ENCODE measurements at regions not wholly inside any gene's neighbourhood (a gene's known extent, or its start where the extent isn't known, plus 50 kb on each side); places are given as distances from the start of the nearest gene placed in this dataset.
A peak's percentile ranks its signal among the peaks of the same experiment; 100 is the strongest.

DNA sequence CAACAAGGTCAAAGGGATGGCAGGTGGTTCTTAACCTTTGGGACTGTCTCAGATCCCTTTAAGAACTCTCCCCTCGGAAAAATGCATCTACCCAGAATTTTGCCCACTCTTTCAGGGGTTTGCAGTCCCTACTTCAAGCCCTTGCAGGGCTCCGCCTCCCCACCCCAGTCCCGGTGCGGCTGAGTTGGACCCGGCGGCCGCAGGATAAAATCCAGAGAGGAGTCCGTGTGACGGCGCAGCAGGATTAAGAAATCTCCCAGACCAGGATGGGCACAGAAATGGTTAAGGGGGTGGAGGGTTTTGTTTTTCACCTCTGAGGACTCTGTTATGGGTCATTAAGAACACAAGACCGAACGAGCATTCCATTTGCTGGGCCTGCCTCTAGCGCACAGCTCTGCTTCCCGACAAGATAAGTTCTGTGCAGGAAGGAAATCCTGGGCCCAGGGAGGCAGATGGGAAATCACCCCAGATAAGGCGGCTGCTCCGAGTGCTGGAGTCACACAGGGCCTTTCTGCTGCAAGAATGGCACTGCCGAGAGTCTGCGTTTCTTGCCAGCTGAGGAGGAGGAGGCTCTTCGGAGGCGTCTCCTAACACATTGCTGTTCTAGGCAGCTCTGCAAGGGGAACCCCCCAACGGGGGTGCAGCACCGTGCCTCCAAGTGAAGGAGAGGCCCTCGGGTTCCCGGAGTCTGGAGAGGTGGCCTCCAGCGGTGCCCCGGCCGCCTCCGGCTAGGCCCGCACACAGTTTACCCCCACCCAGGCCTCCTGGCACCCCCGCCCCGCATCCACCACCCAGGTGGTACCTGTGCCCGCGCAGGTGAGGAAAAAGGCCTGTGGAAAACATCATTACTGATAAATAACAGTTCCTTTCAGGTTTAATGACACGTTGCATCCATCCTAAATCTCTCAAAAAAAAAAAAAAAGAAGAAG, 277.6 kb downstream of the BCOR start:
- DNase-seq (ENCODE audit: low read depth): no peak
- Histone ChIP-seq H3K27me3 (ENCODE audit: control insufficient read depth, insufficient read depth, low read length) (no peaks in the 10 kb centered on the region), H3K36me3 (ENCODE audit: control insufficient read depth, insufficient read depth, low read length) (no peaks in the 10 kb centered on the region), H3K4me3 (ENCODE audit: low read depth, low read length) (no peak overlapping the region)
- POLR2A ChIA-PET: no interaction called here
- CTCF ChIA-PET: no interaction called here
- TF ChIP-seq CTCF (IDR thresholded peaks at IDR 0.05; ENCODE audit: insufficient read depth, low read depth, low read length): no peak

GRCh38 chrX:39820938-39821708, 276.6 kb downstream of the BCOR start:
- no peaks in the 10 kb centered on the region for H3K27me3 ChIP-seq (ENCODE audit: control insufficient read depth, insufficient read depth, low read length)
- no peak for DNase-seq (ENCODE audit: low read depth)
- POLR2A ChIA-PET: no interaction called here
- H3K36me3 ChIP-seq (ENCODE audit: control insufficient read depth, insufficient read depth, low read length): no peaks in the 10 kb centered on the region
- peak overlapping the region; percentile 38 for H3K4me3 ChIP-seq (ENCODE audit: low read depth, low read length)
- TF ChIP-seq CTCF (IDR thresholded peaks at IDR 0.05; ENCODE audit: insufficient read depth, low read depth, low read length): no peak
- CTCF ChIA-PET: no interaction called here

- no peak for TF ChIP-seq CTCF (IDR thresholded peaks at IDR 0.05; ENCODE audit: insufficient read depth, low read depth, low read length)
- CTCF ChIA-PET: no interaction called here
- POLR2A ChIA-PET: no interaction called here
- Histone ChIP-seq H3K27me3 (ENCODE audit: control insufficient read depth, insufficient read depth, low read length) (no peaks in the 10 kb centered on the region), H3K36me3 (ENCODE audit: control insufficient read depth, insufficient read depth, low read length) (no peaks in the 10 kb centered on the region), H3K4me3 (ENCODE audit: low read depth, low read length) (peak overlapping the region; percentile 36)
- no peak for DNase-seq (ENCODE audit: low read depth)
Measured at GRCh38 chrX:39821709-39822095, 276.1 kb downstream of the BCOR start.

- DNase-seq (ENCODE audit: low read depth): no peak
- Histone ChIP-seq H3K36me3 (ENCODE audit: control insufficient read depth, insufficient read depth, low read length) (no peaks in the 10 kb centered on the region), H3K4me3 (ENCODE audit: low read depth, low read length) (no peak overlapping the region), H3K27me3 (ENCODE audit: control insufficient read depth, insufficient read depth, low read length) (no peaks in the 10 kb centered on the region)
- no peak for TF ChIP-seq CTCF (IDR thresholded peaks at IDR 0.05; ENCODE audit: insufficient read depth, low read depth, low read length)
- CTCF ChIA-PET: no interaction called here
- POLR2A ChIA-PET: no interaction called here
Measured at GRCh38 chrX:39822133-39822748, 275.5 kb downstream of the BCOR start.

GRCh38 chrX:39823424-39823823, 274.3 kb downstream of the BCOR start:
- no peaks in the 10 kb centered on the region for H3K27me3 ChIP-seq (ENCODE audit: control insufficient read depth, insufficient read depth, low read length)
- DNase-seq (ENCODE audit: low read depth): no peak
- H3K36me3 ChIP-seq (ENCODE audit: control insufficient read depth, insufficient read depth, low read length): no peaks in the 10 kb centered on the region
- CTCF ChIA-PET: no interaction called here
- H3K4me3 ChIP-seq (ENCODE audit: low read depth, low read length): no peak overlapping the region
- POLR2A ChIA-PET: interaction anchor here (0.5 kb wide), 1 partner anchor 191 kb away, joined by 3 read pairs; no protein-coding TSS in a partner anchor
- no peak for TF ChIP-seq CTCF (IDR thresholded peaks at IDR 0.05; ENCODE audit: insufficient read depth, low read depth, low read length)

Measured in BJ (cell line).